Common myeloid progenitor, CD34-positive (primary cell): ENCODE measurements at regions not wholly inside any gene's neighbourhood (a gene's known extent, or its start where the extent isn't known, plus 50 kb on each side); places are given as distances from the start of the nearest gene placed in this dataset.
"Not testable (repeated sequence)": the region's sequence is repeated elsewhere in the genome, so short reads cannot be mapped to it uniquely, and the experiment has no call there.

Experiments used
- CTCF ChIA-PET: fragments of 350-600 bp; sonication (Branson Sonifier 250); formaldehyde crosslinking; loops from one replicate; lab custom pipeline; 2021; ENCODE audit warnings: antibody characterized with exemption; lab: Charles Lee
- POLR2A ChIA-PET: fragments of 350-600 bp; sonication (Branson Sonifier 250); formaldehyde crosslinking; loops from one replicate; lab custom pipeline; 2021; ENCODE audit warnings: antibody characterized with exemption; lab: Charles Lee
- DNase-seq, 3 donors: peaks; one replicate each; pipeline versions ENCODE4 v3.0.0 to v3.0.0-alpha.2; 2013
- H3K27ac ChIP-seq, 2 experiments: 1 replicate in 1 of 2; 2 replicates in 1 of 2; pipeline ENCODE4 v1.7.0; 2013; ENCODE audit warnings: inconsistent platforms in 2 of 2, low read length in 2 of 2, mild to moderate bottlenecking in 2 of 2, low read depth in 1 of 2, moderate library complexity in 1 of 2; ENCODE audit not compliant: severe bottlenecking in 2 of 2, insufficient read depth in 1 of 2, poor library complexity in 1 of 2
- H3K27me3 ChIP-seq, 5 experiments: replicated peaks in 2 of 5; 1 replicate in 3 of 5; 2 replicates in 2 of 5; pipeline versions ENCODE4 v1.6.1 to v1.7.0; 2013; ENCODE audit warnings: low read length in 4 of 5, mild to moderate bottlenecking in 2 of 5, moderate library complexity in 2 of 5, inconsistent platforms in 1 of 5; ENCODE audit not compliant: insufficient read depth in 5 of 5, control insufficient read depth in 4 of 5
- H3K36me3 ChIP-seq, 4 experiments: 1 replicate in 2 of 4; 2 replicates in 2 of 4; pipeline versions ENCODE4 v1.6.1 to v1.7.0; 2013; ENCODE audit warnings: low read length in 3 of 4, control low read depth in 1 of 4, mild to moderate bottlenecking in 1 of 4; ENCODE audit not compliant: control insufficient read depth in 4 of 4, insufficient read depth in 4 of 4
- H3K4me1 ChIP-seq, 4 experiments: 1 replicate in 3 of 4; 2 replicates in 1 of 4; pipeline versions ENCODE4 v1.6.1 to v1.7.1; 2013; ENCODE audit warnings: low read length in 3 of 4, mild to moderate bottlenecking in 3 of 4, control low read depth in 1 of 4, inconsistent platforms in 1 of 4, moderate library complexity in 1 of 4; ENCODE audit not compliant: control insufficient read depth in 4 of 4, insufficient read depth in 4 of 4; ENCODE audit errors: control extremely low read depth in 1 of 4
- H3K4me3 ChIP-seq, 7 experiments: 1 replicate in 4 of 7; 2 replicates in 3 of 7; pipeline versions ENCODE4 v1.5.1 to v1.7.0; 2013; ENCODE audit warnings: mild to moderate bottlenecking in 7 of 7, low read length in 6 of 7, moderate library complexity in 6 of 7, inconsistent platforms in 2 of 7, low read depth in 2 of 7, control low read depth in 1 of 7; ENCODE audit not compliant: insufficient read depth in 4 of 7, control insufficient read depth in 1 of 7; ENCODE audit errors: extremely low read depth in 1 of 7
- H3K9me3 ChIP-seq, 5 experiments: 1 replicate in 4 of 5; 2 replicates in 1 of 5; pipeline versions ENCODE4 v1.6.1 to v1.7.1; 2013; ENCODE audit warnings: low read length in 4 of 5, mild to moderate bottlenecking in 2 of 5, inconsistent platforms in 1 of 5, low read depth in 1 of 5, moderate library complexity in 1 of 5; ENCODE audit not compliant: control insufficient read depth in 4 of 5, insufficient read depth in 2 of 5; ENCODE audit errors: control extremely low read depth in 1 of 5
- WGBS: methylation state at CpG from one replicate; pipeline ENCODE4 v1.1.5; 2013; ENCODE audit not compliant: insufficient coverage; 5-methylcytosine and 5-hydroxymethylcytosine counted together

- Histone ChIP-seq H3K27me3 (peaks cover 2 to 29% (median 3%) of the 10 kb centered on the region in 5 experiments), H3K4me3 (no peak overlapping the region), H3K36me3 (no peaks in the 10 kb centered on the region), H3K27ac (no peak overlapping the region), H3K9me3 (no peaks in the 10 kb centered on the region), H3K4me1 (no peaks in the 10 kb centered on the region)
- DNase-seq = peak in 2 of 3 donors; percentile 3 to 7
- POLR2A ChIA-PET = no interaction called here
- CTCF ChIA-PET = no interaction called here
- 74% methylated on average over 31 of the region's 39 CpGs for whole genome bisulfite sequencing
Measured at GRCh38 chr6:167420858-167421766, 96.2 kb downstream of the TTLL2 start.

GRCh38 chr6:167421944-167422343, 97.1 kb downstream of the TTLL2 start:
- H3K27ac ChIP-seq, POLR2A ChIA-PET: not testable (repeated sequence)
- no CpG with 5 or more reads among the region's 36 CpGs for WGBS

DNA sequence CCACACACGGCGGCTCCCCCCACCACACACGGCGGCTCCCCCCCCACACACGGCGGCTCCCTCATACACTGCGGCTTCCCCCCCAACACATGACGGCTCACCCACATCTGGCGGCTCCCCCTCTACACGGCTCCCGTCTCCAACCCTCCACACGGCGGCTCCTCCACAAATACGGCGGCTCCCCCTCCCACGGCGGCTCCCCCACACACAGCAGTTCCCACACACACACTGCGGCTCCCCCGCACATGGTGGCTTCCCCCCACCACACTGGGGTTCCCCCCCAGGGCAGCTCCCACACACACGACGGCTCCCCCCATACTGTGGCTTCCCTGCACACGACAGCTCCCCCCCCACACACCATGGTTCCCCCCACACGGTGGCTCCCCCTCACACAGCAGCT, 98.0 kb downstream of the TTLL2 start:
- POLR2A ChIA-PET = no interaction called here
- peaks cover 0 to 31% (median 3%) of the 10 kb centered on the region in 5 experiments for H3K27me3 ChIP-seq
- CTCF ChIA-PET = no interaction called here
- H3K4me1 ChIP-seq = no peaks in the 10 kb centered on the region
- no peak for DNase-seq
- H3K4me3 ChIP-seq = no peak overlapping the region
- H3K9me3 ChIP-seq = no peaks in the 10 kb centered on the region
- 98% methylated on average over 7 of the region's 23 CpGs for WGBS
- H3K36me3 ChIP-seq = no peaks in the 10 kb centered on the region
- H3K27ac ChIP-seq = no peak overlapping the region

More at GRCh38 chr6:167421944-167422343, 97.1 kb downstream of the TTLL2 start:
- DNase-seq, H3K36me3 ChIP-seq, H3K4me3 ChIP-seq, CTCF ChIA-PET, H3K9me3 ChIP-seq, H3K4me1 ChIP-seq: not testable (repeated sequence)
- peaks cover 2 to 30% (median 3%) of the 10 kb centered on the region in 5 experiments for H3K27me3 ChIP-seq

GRCh38 chr6:167424060-167424673, 99.3 kb downstream of the TTLL2 start:
- DNase-seq = no peak
- Histone ChIP-seq H3K4me3 (no peak overlapping the region), H3K36me3 (no peaks in the 10 kb centered on the region), H3K27me3 (peaks cover 0 to 26% (median 3%) of the 10 kb centered on the region in 5 experiments), H3K9me3 (no peaks in the 10 kb centered on the region), H3K4me1 (no peaks in the 10 kb centered on the region), H3K27ac (no peak overlapping the region)
- 95% methylated on average over 20 of the region's 22 CpGs for WGBS
- CTCF ChIA-PET = no interaction called here
- POLR2A ChIA-PET = no interaction called here

GRCh38 chr6:167424700-167425099, 99.8 kb downstream of the TTLL2 start:
- 100% methylated on average over 9 of the region's 9 CpGs for WGBS
- H3K9me3 ChIP-seq = peaks cover 0 to 2% (median 0%) of the 10 kb centered on the region in 5 experiments
- no peak overlapping the region for H3K27ac ChIP-seq
- H3K36me3 ChIP-seq = no peaks in the 10 kb centered on the region
- H3K27me3 ChIP-seq = peaks cover 0 to 25% (median 3%) of the 10 kb centered on the region in 5 experiments
- no peak overlapping the region for H3K4me3 ChIP-seq
- ChIA-PET CTCF (no interaction called here), POLR2A (no interaction called here)
- DNase-seq = no peak
- H3K4me1 ChIP-seq = no peaks in the 10 kb centered on the region

DNA sequence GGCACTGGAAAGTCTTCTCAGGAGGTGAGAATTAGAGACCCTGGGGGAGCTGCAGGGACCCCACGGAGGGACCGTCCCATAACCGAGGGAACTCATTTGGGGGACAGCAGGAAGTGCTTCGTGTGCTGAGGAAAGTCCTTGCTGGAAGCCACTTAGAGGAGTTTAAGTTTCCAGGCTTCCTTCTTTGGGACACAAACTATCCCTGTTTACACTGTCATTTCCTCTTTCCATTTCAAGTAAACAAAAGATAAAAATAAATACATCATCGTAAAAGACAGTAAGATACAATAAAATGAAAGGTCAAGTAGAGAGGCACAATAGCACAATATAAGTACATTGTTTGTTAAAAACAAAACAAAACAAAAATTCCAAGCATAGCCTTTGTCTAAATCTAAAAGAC, 101.2 kb downstream of the TTLL2 start:
- WGBS = 24% methylated on average over 4 of the region's 5 CpGs
- no peak overlapping the region for H3K4me3 ChIP-seq
- no peaks in the 10 kb centered on the region for H3K36me3 ChIP-seq
- peaks cover 0 to 2% (median 0%) of the 10 kb centered on the region in 5 experiments for H3K9me3 ChIP-seq
- no peak for DNase-seq
- H3K27ac ChIP-seq = no peak overlapping the region
- CTCF ChIA-PET = no interaction called here
- POLR2A ChIA-PET = no interaction called here
- H3K4me1 ChIP-seq = no peaks in the 10 kb centered on the region
- peaks cover 0 to 16% (median 2%) of the 10 kb centered on the region in 5 experiments for H3K27me3 ChIP-seq

- WGBS = 93% methylated on average over 5 of the region's 5 CpGs
- peaks cover 0 to 2% (median 0%) of the 10 kb centered on the region in 5 experiments for H3K9me3 ChIP-seq
- ChIA-PET CTCF (no interaction called here), POLR2A (no interaction called here)
- no peak overlapping the region for H3K27ac ChIP-seq
- DNase-seq = no peak
- peaks cover 0 to 14% (median 2%) of the 10 kb centered on the region in 5 experiments for H3K27me3 ChIP-seq
- no peaks in the 10 kb centered on the region for H3K36me3 ChIP-seq
- H3K4me3 ChIP-seq = no peak overlapping the region
- H3K4me1 ChIP-seq = no peaks in the 10 kb centered on the region
Measured at GRCh38 chr6:167426651-167427050, 101.8 kb downstream of the TTLL2 start.
